Loucy (cell line): ENCODE measurements at regions not wholly inside any gene's neighbourhood (a gene's known extent, or its start where the extent isn't known, plus 50 kb on each side); places are given as distances from the start of the nearest gene placed in this dataset.

Experiments
- H2AFZ ChIP-seq: fragments of 200-600 bp; sonication (generic); 2 replicates; pipeline ENCODE4 v1.6.0; 2016; ENCODE audit warnings: antibody characterized with exemption, mild to moderate bottlenecking, low read length, moderate library complexity
- H3F3A ChIP-seq: fragments of 200-600 bp; 2 replicates; pipeline ENCODE4 v1.6.0; 2016; ENCODE audit warnings: antibody characterized with exemption, low read depth, mild to moderate bottlenecking
- H3K27me3 ChIP-seq: fragments of 200-600 bp; sonication (generic); 2 replicates; pipeline ENCODE4 v1.6.1; 2014; ENCODE audit warnings: low read length, mild to moderate bottlenecking; ENCODE audit not compliant: insufficient read depth, poor library complexity, severe bottlenecking
- H3K36me3 ChIP-seq: fragments of 200-600 bp; sonication (generic); 2 replicates; pipeline ENCODE4 v1.6.1; 2016; ENCODE audit warnings: low read length; ENCODE audit not compliant: insufficient read depth
- H3K4me1 ChIP-seq: fragments of 200-600 bp; sonication (generic); 2 replicates; pipeline ENCODE4 v1.5.1; 2014; ENCODE audit warnings: low read length, mild to moderate bottlenecking; ENCODE audit not compliant: insufficient read depth, poor library complexity, severe bottlenecking
- H3K4me2 ChIP-seq: fragments of 200-600 bp; sonication (generic); 2 replicates; pipeline ENCODE4 v1.6.0; 2014; ENCODE audit warnings: antibody characterized with exemption, low read length, low read depth, mild to moderate bottlenecking; ENCODE audit not compliant: poor library complexity, severe bottlenecking
- H3K4me3 ChIP-seq: fragments of 200-600 bp; sonication (generic); 2 replicates; pipeline ENCODE4 v1.5.1; 2014; ENCODE audit warnings: low read length, mild to moderate bottlenecking, mixed read lengths; ENCODE audit not compliant: poor library complexity, severe bottlenecking
- H3K79me2 ChIP-seq: fragments of 200-600 bp; sonication (generic); 2 replicates; pipeline ENCODE4 v1.6.1; 2014; ENCODE audit warnings: low read length; ENCODE audit not compliant: insufficient read depth
- H3K9ac ChIP-seq: fragments of 200-600 bp; sonication (generic); 2 replicates; pipeline ENCODE4 v1.6.0; 2014; ENCODE audit warnings: mild to moderate bottlenecking, low read depth, low read length, moderate library complexity; ENCODE audit not compliant: poor library complexity, severe bottlenecking
- H3K9me2 ChIP-seq: fragments of 200-600 bp; sonication (generic); replicated peaks from 2 replicates; pipeline ENCODE4 v1.6.1; 2016; ENCODE audit warnings: low read depth, low read length, mixed read lengths
- H3K9me3 ChIP-seq: fragments of 200-600 bp; sonication (generic); 2 replicates; pipeline ENCODE4 v1.6.1; 2014; ENCODE audit warnings: mild to moderate bottlenecking, antibody characterized with exemption, low read length, low read depth; ENCODE audit not compliant: insufficient read depth
- H4K20me1 ChIP-seq: fragments of 200-600 bp; sonication (generic); 2 replicates; pipeline ENCODE4 v1.6.0; 2014; ENCODE audit warnings: antibody characterized with exemption, low read length, mild to moderate bottlenecking; ENCODE audit not compliant: insufficient read depth, poor library complexity, severe bottlenecking
- CTCF ChIP-seq: fragments of 200-600 bp; sonication (generic); conservative IDR thresholded peaks from 2 replicates; pipeline ENCODE4 v1.5.1; 2014; ENCODE audit warnings: mild to moderate bottlenecking, antibody characterized with exemption, low read length
- EZH2phosphoT487 ChIP-seq: fragments of 200-600 bp; IDR thresholded peaks from 2 replicates; pipeline ENCODE4 v1.6.1; 2018; ENCODE audit warnings: antibody characterized with exemption, mild to moderate bottlenecking, moderate library complexity, borderline replicate concordance

- H3K9me2 ChIP-seq = no peaks in the 10 kb centered on the region
- no peaks in the 10 kb centered on the region for H3K27me3 ChIP-seq
- H3F3A ChIP-seq = no peaks in the 10 kb centered on the region
- H3K4me3 ChIP-seq = no peak overlapping the region
- no peak overlapping the region for H2AFZ ChIP-seq
- H3K79me2 ChIP-seq = no peaks in the 10 kb centered on the region
- no peaks in the 10 kb centered on the region for H4K20me1 ChIP-seq
- no peaks in the 10 kb centered on the region for H3K36me3 ChIP-seq
- no peaks in the 10 kb centered on the region for H3K4me1 ChIP-seq
- H3K9me3 ChIP-seq = no peaks in the 10 kb centered on the region
- no peak overlapping the region for H3K9ac ChIP-seq
- no peak for TF ChIP-seq CTCF
- no peak for TF ChIP-seq EZH2phosphoT487
- no peak overlapping the region for H3K4me2 ChIP-seq
Measured at GRCh38 chr11:23252426-23252825, 392.2 kb upstream of the CCDC179 start.

- Histone ChIP-seq H3K4me1 (no peaks in the 10 kb centered on the region), H2AFZ (no peak overlapping the region), H3K79me2 (no peaks in the 10 kb centered on the region), H3K9ac (no peak overlapping the region), H3K27me3 (no peaks in the 10 kb centered on the region), H3K9me3 (no peaks in the 10 kb centered on the region), H4K20me1 (no peaks in the 10 kb centered on the region), H3K4me2 (no peak overlapping the region), H3K4me3 (no peak overlapping the region), H3F3A (no peaks in the 10 kb centered on the region), H3K9me2 (no peaks in the 10 kb centered on the region), H3K36me3 (no peaks in the 10 kb centered on the region)
- TF ChIP-seq CTCF (no peak), EZH2phosphoT487 (no peak)
Measured at GRCh38 chr11:23257088-23257487, 396.8 kb upstream of the CCDC179 start.

- no peaks in the 10 kb centered on the region for H3F3A ChIP-seq
- H3K4me3 ChIP-seq = no peak overlapping the region
- no peaks in the 10 kb centered on the region for H3K9me2 ChIP-seq
- H3K79me2 ChIP-seq = no peaks in the 10 kb centered on the region
- no peaks in the 10 kb centered on the region for H3K27me3 ChIP-seq
- no peaks in the 10 kb centered on the region for H3K36me3 ChIP-seq
- no peak overlapping the region for H3K4me2 ChIP-seq
- H3K9me3 ChIP-seq = no peaks in the 10 kb centered on the region
- H3K4me1 ChIP-seq = no peaks in the 10 kb centered on the region
- H4K20me1 ChIP-seq = no peaks in the 10 kb centered on the region
- no peak for TF ChIP-seq EZH2phosphoT487
- H3K9ac ChIP-seq = no peak overlapping the region
- H2AFZ ChIP-seq = no peak overlapping the region
Measured at GRCh38 chr11:23257556-23257955, 397.3 kb upstream of the CCDC179 start.

- H3K4me1 ChIP-seq = no peaks in the 10 kb centered on the region
- H2AFZ ChIP-seq = no peak overlapping the region
- no peaks in the 10 kb centered on the region for H3F3A ChIP-seq
- no peak overlapping the region for H3K9ac ChIP-seq
- no peaks in the 10 kb centered on the region for H3K9me2 ChIP-seq
- H3K4me2 ChIP-seq = no peak overlapping the region
- H3K36me3 ChIP-seq = no peaks in the 10 kb centered on the region
- H3K4me3 ChIP-seq = no peak overlapping the region
- no peaks in the 10 kb centered on the region for H4K20me1 ChIP-seq
- no peaks in the 10 kb centered on the region for H3K9me3 ChIP-seq
- H3K79me2 ChIP-seq = no peaks in the 10 kb centered on the region
- no peaks in the 10 kb centered on the region for H3K27me3 ChIP-seq
- no peak for TF ChIP-seq CTCF
Measured at GRCh38 chr11:23263466-23263865, 403.2 kb upstream of the CCDC179 start.
